ENCODE measurements at regions not wholly inside any gene's neighbourhood (a gene's known extent, or its start where the extent isn't known, plus 50 kb on each side); places are given as distances from the start of the nearest gene placed in this dataset.
"Not testable (repeated sequence)": the region's sequence is repeated elsewhere in the genome, so short reads cannot be mapped to it uniquely, and the experiment has no call there.

DNA sequence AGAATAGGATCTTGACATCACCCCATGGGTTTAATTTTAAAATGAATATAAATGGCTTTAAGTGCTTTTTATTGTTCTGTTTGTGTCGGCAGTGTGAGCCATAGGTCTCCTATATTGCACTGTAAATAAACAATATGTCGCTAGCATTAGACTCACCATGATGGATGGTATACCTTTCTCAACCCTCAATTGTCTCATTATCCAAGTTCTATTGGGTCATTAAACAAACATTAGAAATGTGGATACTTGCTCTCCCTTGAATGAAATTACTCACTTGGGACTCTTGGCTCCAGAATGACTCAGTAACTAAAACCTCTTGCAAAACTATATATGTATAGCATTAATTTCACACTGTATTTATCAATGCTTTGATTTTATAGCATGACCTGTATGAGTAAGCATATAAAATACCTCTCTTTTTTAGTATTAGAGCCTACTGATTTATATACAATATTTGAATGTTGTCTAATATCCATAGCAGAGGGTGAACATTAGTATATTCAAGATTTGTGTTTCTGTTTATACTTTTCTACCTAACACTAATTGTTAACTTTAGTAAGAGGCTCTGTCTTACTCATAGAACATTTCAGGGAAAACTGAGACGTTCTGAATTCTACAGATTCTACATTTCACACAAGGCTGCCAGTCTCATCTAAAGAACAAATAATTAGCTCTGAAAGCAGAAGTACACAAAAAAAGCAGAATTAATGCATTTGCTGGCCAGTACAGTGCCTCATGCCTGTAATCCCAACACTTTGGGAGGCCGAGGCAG, 303.8 kb upstream of the PRR16 start:
- FAIRE-seq = no peak
- WGBS, 3 donors = 70 to 73% (median 72%) methylated on average over 4 of the region's 4 CpGs

GRCh38 chr5:120162321-120162720, 301.8 kb upstream of the PRR16 start:
- no peak overlapping the region for H3K4me3 ChIP-seq (ENCODE audit: low read depth in 1 of 3, low read length in 3 of 3)
- H3K27me3 ChIP-seq (ENCODE audit: control insufficient read depth in 3 of 3, insufficient read depth in 3 of 3, low read length in 3 of 3) = no peaks in the 10 kb centered on the region
- DNase-seq (no peak), FAIRE-seq (no peak)
- H3K9me3 ChIP-seq (ENCODE audit: control insufficient read depth in 2 of 2, insufficient read depth in 1 of 2, low read depth in 1 of 2, low read length in 1 of 2) = no peaks in the 10 kb centered on the region
- no peak overlapping the region for H3K27ac ChIP-seq (ENCODE audit: low read depth in 1 of 3, low read length in 2 of 3)
- no peaks in the 10 kb centered on the region for H3K4me1 ChIP-seq (ENCODE audit: control insufficient read depth in 3 of 3, insufficient read depth in 2 of 3, low read depth in 1 of 3, low read length in 2 of 3)
- H3K36me3 ChIP-seq (ENCODE audit: control insufficient read depth in 3 of 3, insufficient read depth in 2 of 3, low read depth in 1 of 3, low read length in 3 of 3) = no peaks in the 10 kb centered on the region

More for the DNA sequence above, 303.8 kb upstream of the PRR16 start:
- no peaks in the 10 kb centered on the region for H3K27me3 ChIP-seq (ENCODE audit: control insufficient read depth in 3 of 3, insufficient read depth in 3 of 3, low read length in 3 of 3)
- no peaks in the 10 kb centered on the region for H3K9me3 ChIP-seq (ENCODE audit: control insufficient read depth in 2 of 2, insufficient read depth in 1 of 2, low read depth in 1 of 2, low read length in 1 of 2)
- DNase-seq = no peak
- H3K27ac ChIP-seq (ENCODE audit: low read depth in 1 of 3, low read length in 2 of 3) = no peak overlapping the region
- no peak overlapping the region for H3K4me3 ChIP-seq (ENCODE audit: low read depth in 1 of 3, low read length in 3 of 3)
- no peaks in the 10 kb centered on the region for H3K4me1 ChIP-seq (ENCODE audit: control insufficient read depth in 3 of 3, insufficient read depth in 2 of 3, low read depth in 1 of 3, low read length in 2 of 3)
- no peaks in the 10 kb centered on the region for H3K36me3 ChIP-seq (ENCODE audit: control insufficient read depth in 3 of 3, insufficient read depth in 2 of 3, low read depth in 1 of 3, low read length in 3 of 3)

DNA sequence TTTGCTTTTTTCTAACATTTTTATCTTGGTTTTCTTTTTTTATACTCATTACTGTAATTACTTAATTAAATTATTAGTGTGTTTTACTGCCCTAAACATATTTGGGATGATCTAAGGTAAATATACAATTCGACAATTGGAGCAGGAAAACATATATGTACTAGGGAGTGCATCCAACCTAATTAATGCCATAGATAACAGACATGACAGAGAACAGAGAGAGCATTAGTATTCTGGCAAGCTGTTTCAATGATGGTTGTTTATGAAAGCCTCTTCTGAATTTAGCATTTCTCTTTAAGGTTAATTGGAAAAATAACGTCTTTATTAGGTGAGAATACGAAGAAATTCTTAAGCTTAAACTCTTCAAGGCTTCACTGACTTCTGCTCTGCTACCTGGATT, 300.1 kb upstream of the PRR16 start:
- Histone ChIP-seq H3K4me1 (ENCODE audit: control insufficient read depth in 3 of 3, insufficient read depth in 2 of 3, low read depth in 1 of 3, low read length in 2 of 3) (no peaks in the 10 kb centered on the region), H3K36me3 (ENCODE audit: control insufficient read depth in 3 of 3, insufficient read depth in 2 of 3, low read depth in 1 of 3, low read length in 3 of 3) (no peaks in the 10 kb centered on the region), H3K4me3 (ENCODE audit: low read depth in 1 of 3, low read length in 3 of 3) (no peak overlapping the region), H3K27ac (ENCODE audit: low read depth in 1 of 3, low read length in 2 of 3) (no peak overlapping the region), H3K9me3 (ENCODE audit: control insufficient read depth in 2 of 2, insufficient read depth in 1 of 2, low read depth in 1 of 2, low read length in 1 of 2) (no peaks in the 10 kb centered on the region), H3K27me3 (ENCODE audit: control insufficient read depth in 3 of 3, insufficient read depth in 3 of 3, low read length in 3 of 3) (no peaks in the 10 kb centered on the region)
- FAIRE-seq = no peak
- WGBS, 3 donors = 56 to 71% (median 61%) methylated on average over 3 of the region's 3 CpGs
- no peak for DNase-seq

- H3K9me3 ChIP-seq (ENCODE audit: control insufficient read depth in 2 of 2, insufficient read depth in 1 of 2, low read depth in 1 of 2, low read length in 1 of 2) = no peaks in the 10 kb centered on the region
- 84 to 90% (median 88%) methylated on average over 1 of the region's 1 CpG for WGBS, 3 donors
- FAIRE-seq (no peak), DNase-seq (no peak)
- H3K36me3 ChIP-seq (ENCODE audit: control insufficient read depth in 3 of 3, insufficient read depth in 2 of 3, low read depth in 1 of 3, low read length in 3 of 3) = no peaks in the 10 kb centered on the region
- H3K27ac ChIP-seq (ENCODE audit: low read depth in 1 of 3, low read length in 2 of 3) = no peak overlapping the region
- H3K4me3 ChIP-seq (ENCODE audit: low read depth in 1 of 3, low read length in 3 of 3) = no peak overlapping the region
- H3K27me3 ChIP-seq (ENCODE audit: control insufficient read depth in 3 of 3, insufficient read depth in 3 of 3, low read length in 3 of 3) = no peaks in the 10 kb centered on the region
- H3K4me1 ChIP-seq (ENCODE audit: control insufficient read depth in 3 of 3, insufficient read depth in 2 of 3, low read depth in 1 of 3, low read length in 2 of 3) = no peaks in the 10 kb centered on the region
Measured at GRCh38 chr5:120164986-120165385, 299.1 kb upstream of the PRR16 start.

DNA sequence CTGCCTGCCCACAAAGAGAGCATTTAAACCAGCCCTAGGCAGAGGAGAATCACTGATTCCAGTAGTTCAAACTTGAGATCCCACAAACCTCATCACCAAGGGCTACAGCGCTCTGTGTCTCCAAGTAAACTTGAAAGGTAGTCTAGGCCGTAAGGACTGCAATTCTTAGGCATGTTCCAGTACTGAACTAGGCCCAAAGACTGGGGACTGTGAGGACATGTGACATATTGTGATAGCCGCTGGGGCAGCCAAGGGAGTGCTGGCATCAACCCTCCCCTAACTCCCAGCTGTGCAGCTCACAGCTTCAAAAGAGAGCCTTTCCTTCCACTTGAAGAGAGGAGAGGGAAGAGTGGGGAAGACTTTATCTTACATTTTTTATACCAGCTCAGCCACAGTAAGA, 291.0 kb upstream of the PRR16 start:
- DNase-seq = no peak
- no peak for FAIRE-seq
- no peak overlapping the region for H3K27ac ChIP-seq (ENCODE audit: low read depth in 1 of 3, low read length in 2 of 3)
- H3K4me1 ChIP-seq (ENCODE audit: control insufficient read depth in 3 of 3, insufficient read depth in 2 of 3, low read depth in 1 of 3, low read length in 2 of 3) = no peaks in the 10 kb centered on the region
- no peaks in the 10 kb centered on the region for H3K9me3 ChIP-seq (ENCODE audit: control insufficient read depth in 2 of 2, insufficient read depth in 1 of 2, low read depth in 1 of 2, low read length in 1 of 2)
- WGBS, 3 donors = 85 to 95% (median 87%) methylated on average over 3 of the region's 3 CpGs
- no peaks in the 10 kb centered on the region for H3K27me3 ChIP-seq (ENCODE audit: control insufficient read depth in 3 of 3, insufficient read depth in 3 of 3, low read length in 3 of 3)
- H3K4me3 ChIP-seq (ENCODE audit: low read depth in 1 of 3, low read length in 3 of 3) = no peak overlapping the region
- H3K36me3 ChIP-seq (ENCODE audit: control insufficient read depth in 3 of 3, insufficient read depth in 2 of 3, low read depth in 1 of 3, low read length in 3 of 3) = no peaks in the 10 kb centered on the region

GRCh38 chr5:120174089-120174488, 290.0 kb upstream of the PRR16 start:
- WGBS, 3 donors = 76 to 90% (median 84%) methylated on average over 2 of the region's 2 CpGs
- H3K4me3 ChIP-seq (ENCODE audit: low read depth in 1 of 3, low read length in 3 of 3) = no peak overlapping the region
- H3K27me3 ChIP-seq (ENCODE audit: control insufficient read depth in 3 of 3, insufficient read depth in 3 of 3, low read length in 3 of 3) = no peaks in the 10 kb centered on the region
- FAIRE-seq (no peak), DNase-seq (no peak)
- no peak overlapping the region for H3K27ac ChIP-seq (ENCODE audit: low read depth in 1 of 3, low read length in 2 of 3)
- H3K4me1 ChIP-seq (ENCODE audit: control insufficient read depth in 3 of 3, insufficient read depth in 2 of 3, low read depth in 1 of 3, low read length in 2 of 3) = no peaks in the 10 kb centered on the region
- H3K36me3 ChIP-seq (ENCODE audit: control insufficient read depth in 3 of 3, insufficient read depth in 2 of 3, low read depth in 1 of 3, low read length in 3 of 3) = no peaks in the 10 kb centered on the region
- no peaks in the 10 kb centered on the region for H3K9me3 ChIP-seq (ENCODE audit: control insufficient read depth in 2 of 2, insufficient read depth in 1 of 2, low read depth in 1 of 2, low read length in 1 of 2)

GRCh38 chr5:120181238-120181637, 282.9 kb upstream of the PRR16 start:
- DNase-seq, FAIRE-seq: not testable (repeated sequence)
- WGBS, 3 donors = 83 to 92% (median 91%) methylated on average over 10 of the region's 10 CpGs

GRCh38 chr5:120194650-120195049, 269.4 kb upstream of the PRR16 start:
- H3K36me3 ChIP-seq (ENCODE audit: control insufficient read depth in 3 of 3, insufficient read depth in 2 of 3, low read depth in 1 of 3, low read length in 3 of 3); H3K27me3 ChIP-seq (ENCODE audit: control insufficient read depth in 3 of 3, insufficient read depth in 3 of 3, low read length in 3 of 3); H3K9me3 ChIP-seq (ENCODE audit: control insufficient read depth in 2 of 2, insufficient read depth in 1 of 2, low read depth in 1 of 2, low read length in 1 of 2); H3K27ac ChIP-seq (ENCODE audit: low read depth in 1 of 3, low read length in 2 of 3); DNase-seq; H3K4me3 ChIP-seq (ENCODE audit: low read depth in 1 of 3, low read length in 3 of 3); H3K4me1 ChIP-seq (ENCODE audit: control insufficient read depth in 3 of 3, insufficient read depth in 2 of 3, low read depth in 1 of 3, low read length in 2 of 3); FAIRE-seq: not testable (repeated sequence)
- 50 to 80% (median 75%) methylated on average over 2 of the region's 2 CpGs for WGBS, 3 donors

More at GRCh38 chr5:120181238-120181637, 282.9 kb upstream of the PRR16 start:
- not testable (repeated sequence) for H3K4me3 ChIP-seq (ENCODE audit: low read depth in 1 of 3, low read length in 3 of 3); H3K9me3 ChIP-seq (ENCODE audit: control insufficient read depth in 2 of 2, insufficient read depth in 1 of 2, low read depth in 1 of 2, low read length in 1 of 2); H3K4me1 ChIP-seq (ENCODE audit: control insufficient read depth in 3 of 3, insufficient read depth in 2 of 3, low read depth in 1 of 3, low read length in 2 of 3); H3K27ac ChIP-seq (ENCODE audit: low read depth in 1 of 3, low read length in 2 of 3); H3K36me3 ChIP-seq (ENCODE audit: control insufficient read depth in 3 of 3, insufficient read depth in 2 of 3, low read depth in 1 of 3, low read length in 3 of 3); H3K27me3 ChIP-seq (ENCODE audit: control insufficient read depth in 3 of 3, insufficient read depth in 3 of 3, low read length in 3 of 3)

DNA sequence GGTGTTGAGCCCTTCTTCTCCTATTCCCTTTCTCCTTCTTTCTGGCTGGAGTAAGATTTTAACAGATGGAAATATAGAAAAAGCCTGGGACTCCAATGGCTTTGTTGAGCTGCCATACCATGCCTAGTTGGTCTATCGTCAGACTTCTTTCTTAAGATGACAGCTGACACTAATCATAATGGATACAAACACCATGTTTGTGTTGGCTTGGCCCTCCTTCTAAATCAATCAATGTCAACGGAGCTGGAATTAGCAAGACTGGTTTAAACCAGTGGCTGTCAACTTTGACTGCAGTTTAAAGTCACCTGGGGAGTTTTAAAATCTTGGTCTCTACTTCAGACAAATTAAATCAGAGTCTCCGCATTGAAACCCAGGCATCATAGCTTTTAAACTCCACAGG, 264.5 kb upstream of the PRR16 start:
- Histone ChIP-seq H3K4me3 (ENCODE audit: low read depth in 1 of 3, low read length in 3 of 3) (no peak overlapping the region), H3K9me3 (ENCODE audit: control insufficient read depth in 2 of 2, insufficient read depth in 1 of 2, low read depth in 1 of 2, low read length in 1 of 2) (no peaks in the 10 kb centered on the region), H3K27me3 (ENCODE audit: control insufficient read depth in 3 of 3, insufficient read depth in 3 of 3, low read length in 3 of 3) (no peaks in the 10 kb centered on the region), H3K4me1 (ENCODE audit: control insufficient read depth in 3 of 3, insufficient read depth in 2 of 3, low read depth in 1 of 3, low read length in 2 of 3) (no peaks in the 10 kb centered on the region), H3K36me3 (ENCODE audit: control insufficient read depth in 3 of 3, insufficient read depth in 2 of 3, low read depth in 1 of 3, low read length in 3 of 3) (no peaks in the 10 kb centered on the region), H3K27ac (ENCODE audit: low read depth in 1 of 3, low read length in 2 of 3) (no peak overlapping the region)
- FAIRE-seq (no peak), DNase-seq (no peak)
- 31 to 64% (median 53%) methylated on average over 3 of the region's 3 CpGs for WGBS, 3 donors

All from small intestine (tissue), 7 donors.